Esophagus squamous epithelium (tissue), 4 donors: ENCODE measurements at regions not wholly inside any gene's neighbourhood (a gene's known extent, or its start where the extent isn't known, plus 50 kb on each side); places are given as distances from the start of the nearest gene placed in this dataset.

Source experiments
- POLR2A ChIP-seq, 4 donors: fragments of 450-650 bp; IDR thresholded peaks; one replicate each; pipeline ENCODE4 v1.6.1; 2017; ENCODE audit warnings: antibody characterized with exemption in 4 of 4, mild to moderate bottlenecking in 4 of 4, moderate library complexity in 3 of 4
- TF ChIP-seq, protein P1 (sequence below), 6 experiments: fragments of 450-650 bp in 4 of 6; fragments of 200-600 bp in 2 of 6; sonication (generic) in 2 of 6; IDR thresholded peaks; one replicate each; pipeline ENCODE4 v1.5.1; 2016 to 2019; ENCODE audit warnings: antibody characterized with exemption in 6 of 6, mild to moderate bottlenecking in 4 of 6, moderate library complexity in 4 of 6

DNA sequence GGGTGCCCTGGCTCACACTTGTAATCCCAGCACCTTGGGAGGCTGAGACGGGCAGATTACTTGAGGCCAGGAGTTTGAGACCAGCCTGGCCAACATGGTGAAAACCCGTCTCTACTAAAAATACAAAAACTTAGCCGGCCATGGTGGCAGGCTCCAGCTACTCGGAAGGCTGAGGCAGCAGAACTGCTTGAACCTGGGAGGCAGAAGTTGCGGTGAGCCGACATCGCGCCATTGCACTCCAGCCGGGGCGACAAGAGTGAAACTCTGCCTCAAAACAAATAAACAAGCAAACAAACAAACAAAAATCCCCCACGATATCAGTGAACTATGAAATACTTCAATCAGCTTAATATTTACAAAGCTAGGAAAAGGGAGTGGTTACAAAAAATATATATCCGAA is 382.3 kb upstream of the KCND2 start:
- TF ChIP-seq, protein P1, sequence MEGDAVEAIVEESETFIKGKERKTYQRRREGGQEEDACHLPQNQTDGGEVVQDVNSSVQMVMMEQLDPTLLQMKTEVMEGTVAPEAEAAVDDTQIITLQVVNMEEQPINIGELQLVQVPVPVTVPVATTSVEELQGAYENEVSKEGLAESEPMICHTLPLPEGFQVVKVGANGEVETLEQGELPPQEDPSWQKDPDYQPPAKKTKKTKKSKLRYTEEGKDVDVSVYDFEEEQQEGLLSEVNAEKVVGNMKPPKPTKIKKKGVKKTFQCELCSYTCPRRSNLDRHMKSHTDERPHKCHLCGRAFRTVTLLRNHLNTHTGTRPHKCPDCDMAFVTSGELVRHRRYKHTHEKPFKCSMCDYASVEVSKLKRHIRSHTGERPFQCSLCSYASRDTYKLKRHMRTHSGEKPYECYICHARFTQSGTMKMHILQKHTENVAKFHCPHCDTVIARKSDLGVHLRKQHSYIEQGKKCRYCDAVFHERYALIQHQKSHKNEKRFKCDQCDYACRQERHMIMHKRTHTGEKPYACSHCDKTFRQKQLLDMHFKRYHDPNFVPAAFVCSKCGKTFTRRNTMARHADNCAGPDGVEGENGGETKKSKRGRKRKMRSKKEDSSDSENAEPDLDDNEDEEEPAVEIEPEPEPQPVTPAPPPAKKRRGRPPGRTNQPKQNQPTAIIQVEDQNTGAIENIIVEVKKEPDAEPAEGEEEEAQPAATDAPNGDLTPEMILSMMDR (IDR thresholded peaks at IDR 0.05): no peak
- no peak for TF ChIP-seq POLR2A (IDR thresholded peaks at IDR 0.05)
